BLaER1 (cell line): ENCODE measurements at regions not wholly inside any gene's neighbourhood (a gene's known extent, or its start where the extent isn't known, plus 50 kb on each side); places are given as distances from the start of the nearest gene placed in this dataset.

Experiments used
- H3K27ac ChIP-seq: shearing (Covaris generic); formaldehyde crosslinking; 2 replicates; pipeline ENCODE4 v1.8.1; 2022
- H3K27me3 ChIP-seq: shearing (Covaris generic); formaldehyde crosslinking; 2 replicates; pipeline ENCODE4 v1.8.1; 2022
- H3K36me3 ChIP-seq: shearing (Covaris generic); formaldehyde crosslinking; 2 replicates; pipeline ENCODE4 v1.8.1; 2022
- H3K4me1 ChIP-seq: shearing (Covaris generic); formaldehyde crosslinking; 2 replicates; pipeline ENCODE4 v1.8.1; 2022
- H3K4me2 ChIP-seq: shearing (Covaris generic); formaldehyde crosslinking; 2 replicates; pipeline ENCODE4 v1.8.1; 2022
- H3K4me3 ChIP-seq: shearing (Covaris generic); formaldehyde crosslinking; 2 replicates; pipeline ENCODE4 v1.8.1; 2022
- H3K9ac ChIP-seq: shearing (Covaris generic); formaldehyde crosslinking; 2 replicates; pipeline ENCODE4 v1.8.1; 2022
- H3K9me3 ChIP-seq: shearing (Covaris generic); formaldehyde crosslinking; 2 replicates; pipeline ENCODE4 v1.8.1; 2022
- H4K20me1 ChIP-seq: shearing (Covaris generic); formaldehyde crosslinking; 2 replicates; pipeline ENCODE4 v1.8.1; 2022
- Cebpa-rat ChIP-seq: shearing (Covaris generic); IDR thresholded peaks from 2 replicates; pipeline ENCODE4 v1.8.1; 2022

GRCh38 chr13:34555988-34556387, 386.1 kb upstream of the NBEA start:
- Histone ChIP-seq H3K9ac (no peak overlapping the region), H3K36me3 (no peaks in the 10 kb centered on the region), H3K9me3 (no peaks in the 10 kb centered on the region), H3K4me3 (no peak overlapping the region), H3K4me1 (no peaks in the 10 kb centered on the region), H3K27me3 (no peaks in the 10 kb centered on the region), H4K20me1 (no peaks in the 10 kb centered on the region), H3K4me2 (no peak overlapping the region), H3K27ac (no peak overlapping the region)
- no peak for TF ChIP-seq Cebpa-rat

GRCh38 chr13:34561033-34561432, 381.0 kb upstream of the NBEA start:
- Histone ChIP-seq H3K27me3 (no peaks in the 10 kb centered on the region), H4K20me1 (no peaks in the 10 kb centered on the region), H3K36me3 (no peaks in the 10 kb centered on the region), H3K9ac (no peak overlapping the region), H3K9me3 (no peaks in the 10 kb centered on the region), H3K4me3 (no peak overlapping the region), H3K4me2 (no peak overlapping the region), H3K27ac (no peak overlapping the region), H3K4me1 (no peaks in the 10 kb centered on the region)
- no peak for TF ChIP-seq Cebpa-rat

- Histone ChIP-seq H3K27ac (no peak overlapping the region), H3K27me3 (no peaks in the 10 kb centered on the region)
- no peak for TF ChIP-seq Cebpa-rat
These were observed 374.5 kb upstream of the NBEA start for GRCh38 chr13:34567597-34567996.

GRCh38 chr13:34570698-34571353, 371.2 kb upstream of the NBEA start:
- Histone ChIP-seq H3K4me2 (no peak overlapping the region), H3K27ac (no peak overlapping the region), H4K20me1 (no peaks in the 10 kb centered on the region), H3K36me3 (no peaks in the 10 kb centered on the region), H3K4me3 (no peak overlapping the region), H3K27me3 (no peaks in the 10 kb centered on the region), H3K4me1 (no peaks in the 10 kb centered on the region), H3K9me3 (no peaks in the 10 kb centered on the region), H3K9ac (no peak overlapping the region)
- TF ChIP-seq Cebpa-rat: no peak

More at GRCh38 chr13:34567597-34567996, 374.5 kb upstream of the NBEA start:
- Histone ChIP-seq H3K9ac (no peak overlapping the region), H3K36me3 (no peaks in the 10 kb centered on the region), H3K4me3 (no peak overlapping the region), H3K4me1 (no peaks in the 10 kb centered on the region), H3K4me2 (no peak overlapping the region), H4K20me1 (no peaks in the 10 kb centered on the region), H3K9me3 (no peaks in the 10 kb centered on the region)

- H3K36me3 ChIP-seq: no peaks in the 10 kb centered on the region
- H3K9me3 ChIP-seq: no peaks in the 10 kb centered on the region
- no peaks in the 10 kb centered on the region for H3K27me3 ChIP-seq
- TF ChIP-seq Cebpa-rat: no peak
- no peak overlapping the region for H3K27ac ChIP-seq
- H3K4me2 ChIP-seq: no peak overlapping the region
- no peaks in the 10 kb centered on the region for H3K4me1 ChIP-seq
- H3K9ac ChIP-seq: no peak overlapping the region
- no peak overlapping the region for H3K4me3 ChIP-seq
- no peaks in the 10 kb centered on the region for H4K20me1 ChIP-seq
These were observed 370.4 kb upstream of the NBEA start for GRCh38 chr13:34571716-34572115.

GRCh38 chr13:34577051-34577450, 365.0 kb upstream of the NBEA start:
- no peak for TF ChIP-seq Cebpa-rat
- no peaks in the 10 kb centered on the region for H3K4me1 ChIP-seq
- no peaks in the 10 kb centered on the region for H4K20me1 ChIP-seq
- H3K9me3 ChIP-seq: no peaks in the 10 kb centered on the region
- no peaks in the 10 kb centered on the region for H3K27me3 ChIP-seq
- H3K4me3 ChIP-seq: no peak overlapping the region
- H3K27ac ChIP-seq: no peak overlapping the region
- H3K4me2 ChIP-seq: no peak overlapping the region
- no peaks in the 10 kb centered on the region for H3K36me3 ChIP-seq
- no peak overlapping the region for H3K9ac ChIP-seq

- Histone ChIP-seq H3K4me3 (no peak overlapping the region), H3K9me3 (no peaks in the 10 kb centered on the region), H3K9ac (no peak overlapping the region), H3K36me3 (no peaks in the 10 kb centered on the region), H3K27ac (no peak overlapping the region), H4K20me1 (no peaks in the 10 kb centered on the region), H3K4me2 (no peak overlapping the region), H3K27me3 (no peaks in the 10 kb centered on the region), H3K4me1 (no peaks in the 10 kb centered on the region)
- no peak for TF ChIP-seq Cebpa-rat
These were observed 363.6 kb upstream of the NBEA start for GRCh38 chr13:34578471-34578870.

- H3K27ac ChIP-seq: no peak overlapping the region
These were observed 363.2 kb upstream of the NBEA start for GRCh38 chr13:34578917-34579316.

GRCh38 chr13:34583181-34583580, 358.9 kb upstream of the NBEA start:
- no peak overlapping the region for H3K9ac ChIP-seq
- no peaks in the 10 kb centered on the region for H4K20me1 ChIP-seq
- no peaks in the 10 kb centered on the region for H3K27me3 ChIP-seq
- TF ChIP-seq Cebpa-rat: no peak
- no peaks in the 10 kb centered on the region for H3K9me3 ChIP-seq
- no peaks in the 10 kb centered on the region for H3K4me1 ChIP-seq
- H3K27ac ChIP-seq: no peak overlapping the region
- H3K4me3 ChIP-seq: no peak overlapping the region
- H3K36me3 ChIP-seq: no peaks in the 10 kb centered on the region
- no peak overlapping the region for H3K4me2 ChIP-seq

More at GRCh38 chr13:34578917-34579316, 363.2 kb upstream of the NBEA start:
- no peaks in the 10 kb centered on the region for H3K27me3 ChIP-seq
- no peaks in the 10 kb centered on the region for H4K20me1 ChIP-seq
- H3K9ac ChIP-seq: no peak overlapping the region
- no peak overlapping the region for H3K4me3 ChIP-seq
- TF ChIP-seq Cebpa-rat: no peak
- no peak overlapping the region for H3K4me2 ChIP-seq
- H3K9me3 ChIP-seq: no peaks in the 10 kb centered on the region
- no peaks in the 10 kb centered on the region for H3K36me3 ChIP-seq
- H3K4me1 ChIP-seq: no peaks in the 10 kb centered on the region

GRCh38 chr13:34587576-34587975, 354.5 kb upstream of the NBEA start:
- Histone ChIP-seq H3K36me3 (no peaks in the 10 kb centered on the region), H3K4me3 (no peak overlapping the region), H4K20me1 (no peaks in the 10 kb centered on the region), H3K4me2 (no peak overlapping the region), H3K9me3 (no peaks in the 10 kb centered on the region), H3K27me3 (no peaks in the 10 kb centered on the region), H3K27ac (no peak overlapping the region), H3K9ac (no peak overlapping the region), H3K4me1 (no peaks in the 10 kb centered on the region)
- TF ChIP-seq Cebpa-rat: no peak

GRCh38 chr13:34588362-34588761, 353.7 kb upstream of the NBEA start:
- H3K4me1 ChIP-seq: no peaks in the 10 kb centered on the region
- no peaks in the 10 kb centered on the region for H4K20me1 ChIP-seq
- H3K36me3 ChIP-seq: no peaks in the 10 kb centered on the region
- TF ChIP-seq Cebpa-rat: no peak
- H3K4me2 ChIP-seq: no peak overlapping the region
- H3K4me3 ChIP-seq: no peak overlapping the region
- no peaks in the 10 kb centered on the region for H3K9me3 ChIP-seq
- no peak overlapping the region for H3K9ac ChIP-seq
- H3K27me3 ChIP-seq: no peaks in the 10 kb centered on the region
- H3K27ac ChIP-seq: no peak overlapping the region
